HG02938 (cell line): ENCODE measurements at regions not wholly inside any gene's neighbourhood (a gene's known extent, or its start where the extent isn't known, plus 50 kb on each side); places are given as distances from the start of the nearest gene placed in this dataset.

Experiments
- ATAC-seq: cut with Tn5 transposase; IDR thresholded peaks from one replicate; pipeline ENCODE4 v1.9.1; 2021; ENCODE audit warnings: mild to moderate bottlenecking, moderate library complexity; ENCODE audit not compliant: unreplicated experiment

DNA sequence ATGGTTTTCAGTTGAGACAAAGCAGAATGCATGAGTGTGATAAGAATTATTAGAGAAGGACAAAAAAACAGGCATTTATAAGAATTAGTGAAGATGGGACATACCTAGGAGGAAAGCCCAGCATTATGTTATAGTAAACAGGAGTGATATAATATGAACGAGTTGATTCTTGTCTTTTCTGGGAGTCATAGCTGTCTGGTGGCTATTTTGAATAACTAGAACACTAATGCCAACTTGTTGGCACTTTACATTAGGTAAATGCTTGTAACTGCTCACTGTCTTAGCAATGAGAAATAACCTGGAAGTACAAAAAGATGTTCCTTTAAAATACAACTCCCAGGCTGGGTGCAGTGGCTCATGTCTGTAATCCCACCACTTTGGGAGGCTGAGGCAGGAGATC is 540.8 kb upstream of the SPHKAP start:
- no peak for ATAC-seq

- ATAC-seq = no peak
Measured at GRCh38 chr2:228720895-228721294, 539.4 kb upstream of the SPHKAP start.

GRCh38 chr2:228709788-228710371 is 528.4 kb upstream of the SPHKAP start:
- ATAC-seq = no peak

DNA sequence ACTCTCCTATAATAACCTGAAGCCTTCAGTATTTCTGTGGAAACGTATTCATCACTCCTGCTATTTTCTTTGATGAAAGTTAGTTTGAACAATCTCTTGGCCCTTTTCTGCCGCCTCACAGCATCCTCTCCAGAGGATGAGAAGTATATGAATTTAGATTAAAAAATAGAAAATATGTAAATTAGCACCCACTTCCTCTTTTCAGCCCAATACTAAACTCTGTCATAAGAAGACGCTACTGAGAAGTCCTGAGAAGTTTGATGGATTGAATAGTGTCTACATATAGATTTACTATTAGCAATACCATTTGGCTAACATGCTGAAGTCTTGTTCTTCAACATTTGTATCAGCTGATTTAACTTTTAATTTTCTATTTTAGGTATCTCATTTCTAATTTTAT is 526.4 kb upstream of the SPHKAP start:
- ATAC-seq = no peak

DNA sequence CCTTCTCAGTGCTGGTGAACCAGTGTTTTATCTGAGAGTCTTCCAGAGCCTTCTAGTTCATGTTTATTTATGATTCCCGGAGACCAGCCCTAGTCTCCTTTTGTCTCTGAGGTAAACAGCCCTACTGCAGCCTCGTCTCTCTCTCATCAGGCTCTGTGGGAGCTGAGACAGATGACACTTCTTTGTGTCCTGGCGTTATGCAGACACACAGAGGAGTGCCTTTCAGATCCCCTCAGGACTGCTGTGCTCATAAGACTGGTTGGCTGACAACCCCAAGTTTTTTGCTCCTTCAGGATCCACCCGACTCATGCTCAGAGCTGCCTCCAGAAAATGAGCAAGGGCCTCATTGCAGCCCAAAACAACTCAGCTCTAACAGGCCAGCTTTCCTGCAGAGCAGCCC is 523.8 kb upstream of the SPHKAP start:
- no peak for ATAC-seq

- ATAC-seq = no peak
Measured at GRCh38 chr2:228703152-228703551, 521.7 kb upstream of the SPHKAP start.

DNA sequence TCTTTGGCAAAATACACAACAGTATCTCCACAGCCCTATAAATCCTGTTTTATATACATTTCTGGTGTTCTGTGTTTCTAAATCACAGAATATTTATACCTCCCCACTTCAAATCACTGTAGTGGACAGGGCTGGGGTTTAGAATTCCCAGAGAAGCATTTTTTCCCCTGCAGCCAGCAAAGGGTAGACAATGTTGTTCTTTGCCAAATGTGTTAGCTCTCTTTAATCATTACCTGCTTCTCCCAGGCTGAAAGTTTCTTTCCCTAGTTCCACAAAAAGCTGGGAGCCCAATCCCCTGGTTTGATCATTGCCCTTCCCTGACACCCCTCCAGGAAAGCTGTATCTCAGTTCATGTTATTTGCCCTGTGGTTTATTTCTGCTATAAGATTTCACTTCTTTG is 520.0 kb upstream of the SPHKAP start:
- ATAC-seq = no peak

DNA sequence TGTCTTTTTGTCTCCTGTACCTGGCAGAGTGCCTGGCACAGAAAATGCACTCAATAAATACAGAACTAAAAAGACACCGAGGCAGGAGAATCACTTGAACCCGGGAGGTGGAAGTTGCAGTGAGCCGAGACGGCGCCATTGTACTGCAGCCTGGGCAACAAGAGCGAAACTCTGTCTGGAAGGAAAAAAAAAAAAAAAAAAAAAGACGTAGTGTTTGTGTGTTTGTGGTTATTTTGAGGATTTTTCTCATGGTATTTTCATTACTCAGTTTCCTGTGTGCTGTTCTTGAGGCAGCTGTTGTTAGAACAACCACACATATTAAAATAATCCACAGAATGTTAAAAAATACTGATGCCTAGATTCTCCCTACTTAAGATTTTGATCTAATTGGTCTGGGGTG is 519.2 kb upstream of the SPHKAP start:
- no peak for ATAC-seq

GRCh38 chr2:228699888-228700287 is 518.4 kb upstream of the SPHKAP start:
- no peak for ATAC-seq

- no peak for ATAC-seq
Measured at GRCh38 chr2:228699400-228699799, 517.9 kb upstream of the SPHKAP start.

- no peak for ATAC-seq
Measured at GRCh38 chr2:228698963-228699362, 517.5 kb upstream of the SPHKAP start.

DNA sequence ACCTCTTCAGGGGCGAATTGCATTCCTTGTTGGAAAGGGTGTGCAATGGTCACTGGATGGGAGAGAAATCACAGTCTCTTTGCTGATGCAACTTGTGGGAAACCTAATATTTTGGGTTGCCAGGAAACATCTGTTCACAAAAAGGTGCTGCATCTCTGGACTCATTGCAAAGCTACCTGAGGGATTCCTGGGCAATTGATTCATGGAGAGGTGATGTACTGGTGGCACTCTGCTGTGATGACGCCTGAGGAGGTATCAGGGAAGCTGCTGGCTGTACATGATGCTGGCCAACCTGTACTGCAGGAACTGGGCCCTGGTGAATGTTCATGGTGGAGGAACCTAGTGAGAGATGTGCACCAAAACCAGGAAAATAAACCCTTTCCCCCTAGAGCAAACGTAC is 516.0 kb upstream of the SPHKAP start:
- ATAC-seq = no peak

DNA sequence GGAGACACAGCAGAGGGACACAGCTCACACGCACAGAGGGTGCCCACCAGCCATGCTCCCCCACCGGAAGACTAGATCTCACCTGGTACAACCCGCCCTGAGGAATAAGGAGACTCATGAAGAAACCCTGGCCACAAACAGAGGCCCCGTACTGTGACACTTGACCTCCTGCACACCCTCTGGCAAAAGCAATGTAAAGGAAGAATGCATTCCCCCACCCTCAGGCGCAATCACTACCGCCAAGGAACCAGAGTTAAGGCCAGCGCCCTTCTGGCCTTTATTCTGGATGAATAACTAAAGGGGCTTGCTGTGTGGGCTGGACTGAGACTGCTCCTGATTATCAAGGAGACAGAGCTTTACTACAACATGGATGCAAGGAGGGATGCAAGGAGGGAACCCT is 509.2 kb upstream of the SPHKAP start:
- ATAC-seq = no peak

DNA sequence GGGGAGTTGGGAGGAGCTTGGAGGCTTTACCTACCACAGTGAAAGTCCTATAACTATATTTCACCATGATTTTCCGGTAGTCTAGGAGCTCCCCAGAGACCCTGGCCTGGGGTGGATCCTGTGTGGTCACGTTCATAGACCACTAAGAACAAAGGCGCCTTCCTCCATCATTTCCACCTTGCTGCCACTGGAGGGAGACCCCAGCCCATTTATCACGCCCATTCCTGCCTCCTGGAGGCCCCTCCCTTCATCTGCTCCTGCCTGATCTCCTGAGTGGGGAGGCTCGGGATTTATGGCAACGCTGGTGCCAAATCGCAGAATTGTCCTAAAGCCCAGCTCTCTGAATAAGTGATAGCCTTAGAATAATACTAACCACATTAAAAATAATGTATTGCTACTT is 507.6 kb upstream of the SPHKAP start:
- no peak for ATAC-seq

DNA sequence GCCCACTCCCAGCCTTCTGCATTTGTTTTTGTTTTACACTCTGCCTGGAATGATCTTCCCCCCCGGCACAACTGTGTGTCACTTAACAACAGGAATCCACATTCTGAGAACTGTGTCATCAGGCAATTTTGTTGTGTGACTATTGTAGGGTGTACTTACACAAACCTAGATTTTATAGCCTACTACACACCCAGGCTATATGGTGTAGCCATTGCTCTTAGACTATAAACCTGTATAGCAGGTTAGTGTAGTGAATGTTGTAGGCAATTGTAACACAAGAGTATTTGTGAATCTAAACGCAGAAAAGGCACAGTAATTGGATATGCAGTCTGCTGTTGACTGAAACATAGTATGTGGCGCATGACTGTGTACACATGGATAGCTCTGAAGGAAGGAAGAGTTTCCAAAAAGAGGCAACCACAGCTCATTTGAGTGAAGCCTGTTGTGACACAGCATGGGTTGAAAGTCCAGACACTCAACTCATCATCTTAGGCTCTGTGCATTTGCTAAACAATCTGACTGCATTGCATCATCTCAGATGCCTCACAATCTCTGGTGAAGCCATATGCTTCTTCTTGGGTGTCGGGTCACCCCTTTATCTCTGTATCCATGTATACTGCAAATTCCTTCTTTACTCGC is 506.6 kb upstream of the SPHKAP start:
- no peak for ATAC-seq

- no peak for ATAC-seq
Measured at GRCh38 chr2:228681979-228682378, 500.5 kb upstream of the SPHKAP start.

DNA sequence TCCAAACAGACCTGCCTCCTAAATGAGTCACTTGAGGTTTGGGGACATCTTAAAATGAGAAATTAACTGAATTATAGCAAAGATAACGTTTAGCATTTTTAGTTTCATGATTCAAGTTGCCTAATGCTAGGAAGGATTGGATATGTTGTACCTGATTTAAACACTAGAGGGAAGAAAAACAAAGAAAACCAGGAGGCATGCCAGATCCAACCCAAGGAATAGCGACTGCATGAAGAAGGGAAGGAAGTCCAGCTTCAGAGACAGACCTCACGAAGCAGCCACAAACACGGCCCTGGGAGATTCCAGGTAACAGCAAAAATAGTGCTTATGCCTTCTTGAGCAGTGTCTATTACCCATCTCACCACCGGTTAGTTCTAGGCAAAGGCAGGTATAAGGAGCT is 499.9 kb upstream of the SPHKAP start:
- ATAC-seq = no peak

GRCh38 chr2:228678110-228678509 is 496.6 kb upstream of the SPHKAP start:
- no peak for ATAC-seq

DNA sequence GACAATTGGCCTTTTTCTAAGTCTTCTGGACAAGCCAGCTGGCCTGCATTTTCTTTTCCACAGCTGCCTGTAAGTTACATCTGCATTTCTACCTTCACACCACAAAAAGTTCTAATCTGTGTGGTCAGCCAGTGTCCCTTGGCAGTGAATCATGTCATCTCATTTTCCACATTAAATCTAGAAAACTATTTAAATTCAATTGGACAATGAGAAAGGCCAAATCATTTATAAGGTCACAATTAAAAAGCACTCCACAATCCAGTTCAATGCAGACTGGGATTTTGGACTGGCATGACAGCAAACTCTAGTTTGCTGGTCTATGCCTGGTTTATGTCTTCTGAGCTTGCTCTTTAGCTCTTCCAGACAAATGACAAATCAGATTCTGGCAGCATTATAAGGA is 494.2 kb upstream of the SPHKAP start:
- no peak for ATAC-seq

- no peak for ATAC-seq
Measured at GRCh38 chr2:228675091-228675490, 493.6 kb upstream of the SPHKAP start.

- ATAC-seq = no peak
Measured at GRCh38 chr2:228673876-228674554, 492.5 kb upstream of the SPHKAP start.

DNA sequence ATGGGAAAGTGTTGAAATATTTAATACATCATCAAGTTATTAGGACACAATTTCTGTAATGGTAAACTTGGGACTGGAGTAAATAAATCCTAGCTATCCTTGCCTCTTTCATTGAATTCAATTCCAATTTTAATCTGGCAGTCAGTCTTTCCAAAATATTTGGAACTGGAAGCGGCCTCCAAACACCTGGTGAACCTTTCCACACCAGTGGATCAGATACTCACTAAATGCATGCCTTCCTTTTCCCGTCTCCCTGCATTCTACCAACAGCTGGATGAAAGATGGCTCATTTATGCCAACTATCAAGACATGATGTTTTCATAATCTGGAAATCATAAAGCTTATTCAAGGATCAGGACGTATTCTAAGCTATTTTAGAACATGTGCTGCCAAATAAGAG is 488.2 kb upstream of the SPHKAP start:
- no peak for ATAC-seq

- no peak for ATAC-seq
Measured at GRCh38 chr2:228665232-228665631, 483.7 kb upstream of the SPHKAP start.
